Smooth muscle cell (in vitro differentiated cells): ENCODE measurements at regions not wholly inside any gene's neighbourhood (a gene's known extent, or its start where the extent isn't known, plus 50 kb on each side); places are given as distances from the start of the nearest gene placed in this dataset.
"Not testable (repeated sequence)": the region's sequence is repeated elsewhere in the genome, so short reads cannot be mapped to it uniquely, and the experiment has no call there.

Experiments
- DNase-seq: peaks from one replicate; lab custom pipeline; 2025; ENCODE audit not compliant: unreplicated experiment; lab: John Stamatoyannopoulos, UW
- H2AFZ ChIP-seq: fragments of 200-600 bp; sonication (generic); 2 replicates; pipeline ENCODE4 v1.6.0; 2016; ENCODE audit warnings: antibody characterized with exemption, low read depth, mild to moderate bottlenecking
- H3F3A ChIP-seq: fragments of 200-600 bp; sonication (generic); 2 replicates; pipeline ENCODE4 v1.6.0; 2017; ENCODE audit warnings: antibody characterized with exemption, low read depth
- H3K27ac ChIP-seq: fragments of 200-600 bp; sonication (generic); 2 replicates; pipeline ENCODE4 v1.5.1; 2016; ENCODE audit warnings: low read depth, mild to moderate bottlenecking
- H3K27me3 ChIP-seq: fragments of 200-600 bp; sonication (generic); 2 replicates; pipeline ENCODE4 v1.6.1; 2016; ENCODE audit warnings: low read depth, mild to moderate bottlenecking
- H3K36me3 ChIP-seq: fragments of 200-600 bp; sonication (generic); 2 replicates; pipeline ENCODE4 v1.5.1; 2016; ENCODE audit warnings: low read depth
- H3K4me1 ChIP-seq: fragments of 200-600 bp; sonication (generic); 2 replicates; pipeline ENCODE4 v1.5.1; 2016; ENCODE audit warnings: low read depth
- H3K4me2 ChIP-seq: fragments of 200-600 bp; sonication (generic); 2 replicates; pipeline ENCODE4 v1.6.0; 2016; ENCODE audit warnings: mild to moderate bottlenecking
- H3K4me3 ChIP-seq: fragments of 200-600 bp; sonication (generic); 2 replicates; pipeline ENCODE4 v1.5.1; 2016; ENCODE audit warnings: mild to moderate bottlenecking
- H3K79me2 ChIP-seq: fragments of 200-600 bp; sonication (generic); 2 replicates; pipeline ENCODE4 v1.6.0; 2016; ENCODE audit warnings: low read depth, mild to moderate bottlenecking
- H3K9ac ChIP-seq: fragments of 200-600 bp; sonication (generic); 2 replicates; pipeline ENCODE4 v1.6.0; 2016; ENCODE audit warnings: low read depth
- H3K9me3 ChIP-seq: fragments of 200-600 bp; sonication (generic); replicated peaks from 2 replicates; pipeline ENCODE4 v1.5.1; 2016; ENCODE audit warnings: low read depth
- H4K20me1 ChIP-seq: fragments of 200-600 bp; sonication (generic); 2 replicates; pipeline ENCODE4 v1.6.0; 2016; ENCODE audit warnings: low read depth
- CTCF ChIP-seq: fragments of 200-600 bp; sonication (generic); IDR thresholded peaks from 2 replicates; pipeline ENCODE4 v1.5.1; 2017; ENCODE audit warnings: borderline replicate concordance, mild to moderate bottlenecking, antibody characterized with exemption; ENCODE audit not compliant: insufficient read depth, poor library complexity, severe bottlenecking
- WGBS: methylation state at CpG from one replicate; pipeline ENCODE4 v1.1.7; 2016; ENCODE audit warnings: low lambda C conversion rate; 5-methylcytosine and 5-hydroxymethylcytosine counted together

GRCh38 chr21:41570791-41571355 is 62.9 kb upstream of the TMPRSS2 start:
- TF ChIP-seq CTCF = no peak
- WGBS = 85% methylated on average over 7 of the region's 7 CpGs
- Histone ChIP-seq H3K27me3 (no peaks in the 10 kb centered on the region), H3K9ac (no peak overlapping the region), H2AFZ (no peak overlapping the region), H3F3A (no peaks in the 10 kb centered on the region), H4K20me1 (no peaks in the 10 kb centered on the region), H3K4me1 (no peaks in the 10 kb centered on the region), H3K36me3 (no peaks in the 10 kb centered on the region), H3K79me2 (no peaks in the 10 kb centered on the region), H3K9me3 (no peaks in the 10 kb centered on the region), H3K4me3 (no peak overlapping the region), H3K27ac (no peak overlapping the region), H3K4me2 (no peak overlapping the region)
- DNase-seq = no peak

GRCh38 chr21:41568606-41569385 is 60.8 kb upstream of the TMPRSS2 start:
- H3K79me2 ChIP-seq = no peaks in the 10 kb centered on the region
- H3K4me2 ChIP-seq = no peak overlapping the region
- H3K9ac ChIP-seq = no peak overlapping the region
- no peaks in the 10 kb centered on the region for H3K9me3 ChIP-seq
- H3K27me3 ChIP-seq = no peaks in the 10 kb centered on the region
- H3K4me3 ChIP-seq = no peak overlapping the region
- H2AFZ ChIP-seq = no peak overlapping the region
- no peaks in the 10 kb centered on the region for H3K36me3 ChIP-seq
- no peak for DNase-seq
- no peak for TF ChIP-seq CTCF
- H3K27ac ChIP-seq = no peak overlapping the region
- no peaks in the 10 kb centered on the region for H4K20me1 ChIP-seq
- H3F3A ChIP-seq = no peaks in the 10 kb centered on the region
- 82% methylated on average over 14 of the region's 14 CpGs for WGBS
- no peaks in the 10 kb centered on the region for H3K4me1 ChIP-seq

GRCh38 chr21:41567901-41568510 is 60.0 kb upstream of the TMPRSS2 start:
- TF ChIP-seq CTCF = no peak
- no peaks in the 10 kb centered on the region for H3K9me3 ChIP-seq
- H3F3A ChIP-seq = no peaks in the 10 kb centered on the region
- H3K9ac ChIP-seq = no peak overlapping the region
- no peak overlapping the region for H3K4me3 ChIP-seq
- H3K79me2 ChIP-seq = no peaks in the 10 kb centered on the region
- no peaks in the 10 kb centered on the region for H3K36me3 ChIP-seq
- no peaks in the 10 kb centered on the region for H4K20me1 ChIP-seq
- H2AFZ ChIP-seq = no peak overlapping the region
- no peak overlapping the region for H3K4me2 ChIP-seq
- H3K27me3 ChIP-seq = no peaks in the 10 kb centered on the region
- H3K27ac ChIP-seq = no peak overlapping the region
- DNase-seq = no peak
- H3K4me1 ChIP-seq = no peaks in the 10 kb centered on the region
- 86% methylated on average over 25 of the region's 25 CpGs for WGBS

GRCh38 chr21:41567237-41567636 is 59.3 kb upstream of the TMPRSS2 start:
- H3K9me3 ChIP-seq, DNase-seq, H3F3A ChIP-seq, H3K4me1 ChIP-seq, H3K27me3 ChIP-seq, H3K4me2 ChIP-seq, H4K20me1 ChIP-seq, H3K36me3 ChIP-seq, H3K79me2 ChIP-seq, H3K9ac ChIP-seq, H3K4me3 ChIP-seq, H3K27ac ChIP-seq, H2AFZ ChIP-seq: not testable (repeated sequence)
- 86% methylated on average over 2 of the region's 2 CpGs for WGBS
